Stimulated activated CD8-positive, alpha-beta memory T cell treated with anti-CD3 and anti-CD28 coated beads, Interleukin-4, amount 100 ng/mL, for 1 hour (primary cell): ENCODE measurements at regions not wholly inside any gene's neighbourhood (a gene's known extent, or its start where the extent isn't known, plus 50 kb on each side); places are given as distances from the start of the nearest gene placed in this dataset.

Experiments used
- DNase-seq, 2 donors: peaks; one replicate each; pipeline ENCODE4 v3.0.0-alpha.2; 2020; ENCODE audit warnings: low read depth in 2 of 2, low spot score in 1 of 2

DNA sequence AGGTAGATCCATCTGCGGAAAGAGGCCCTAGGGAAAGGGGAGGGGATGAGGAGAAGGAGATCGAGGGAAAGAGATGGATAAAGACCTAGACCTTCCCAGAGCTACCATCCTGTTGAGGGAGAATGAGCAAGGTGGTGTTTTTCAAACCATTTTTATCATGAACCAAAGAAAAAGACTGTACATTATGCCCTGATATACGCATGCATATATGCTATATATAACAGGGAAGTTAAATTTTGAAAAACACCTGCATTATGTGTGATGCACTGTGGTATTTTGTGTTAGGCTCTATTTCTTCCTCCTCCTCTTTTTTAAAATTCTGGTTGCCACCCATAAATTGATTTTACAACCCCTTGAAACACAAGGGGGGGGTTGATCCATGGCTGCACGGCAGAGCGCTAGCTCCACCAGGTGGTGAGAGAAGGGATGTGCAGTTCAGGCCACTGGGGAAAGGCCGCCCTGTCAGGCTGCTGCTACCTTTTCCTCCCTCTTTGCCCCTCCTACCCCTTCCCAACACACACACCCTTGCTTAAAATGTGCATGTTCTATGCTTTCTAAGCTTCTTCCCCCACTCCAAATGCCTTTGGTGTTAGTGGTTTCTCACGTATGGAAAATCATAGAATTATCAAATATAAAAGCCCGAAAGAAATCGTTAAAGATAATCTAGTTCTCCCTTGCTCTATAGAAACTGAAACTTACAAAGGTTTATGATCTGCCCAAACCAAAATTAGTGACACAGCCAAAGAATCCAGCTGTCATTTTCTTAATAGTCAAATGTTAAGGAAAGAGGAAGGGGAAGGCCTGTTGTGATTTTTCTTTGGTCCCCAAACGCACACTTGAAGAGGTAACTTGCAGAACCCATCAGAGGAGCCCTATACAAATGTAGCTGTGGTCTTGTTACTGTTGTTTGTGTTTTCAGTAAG lies 262.0 kb upstream of the UMPS start:
- DNase-seq, result no peak

DNA sequence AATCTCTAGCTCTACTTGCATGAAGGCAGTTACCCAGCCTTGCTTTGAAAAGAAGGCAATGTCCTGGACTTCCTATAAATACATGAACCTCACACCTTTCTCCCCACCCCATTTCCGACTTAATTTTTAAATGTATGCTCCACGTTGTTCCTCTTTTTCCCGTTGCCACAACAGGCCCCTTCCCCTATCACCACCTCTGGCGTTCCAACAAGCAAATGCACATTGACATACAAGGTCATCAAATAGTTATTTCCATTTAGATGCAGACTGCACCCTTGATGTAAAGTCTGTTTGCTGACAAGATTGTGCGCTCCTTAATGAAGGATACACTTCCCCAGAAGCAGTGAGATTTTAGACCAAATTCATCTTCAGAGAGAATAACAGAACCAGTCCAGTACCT lies 260.7 kb upstream of the UMPS start:
- no peak for DNase-seq

DNA sequence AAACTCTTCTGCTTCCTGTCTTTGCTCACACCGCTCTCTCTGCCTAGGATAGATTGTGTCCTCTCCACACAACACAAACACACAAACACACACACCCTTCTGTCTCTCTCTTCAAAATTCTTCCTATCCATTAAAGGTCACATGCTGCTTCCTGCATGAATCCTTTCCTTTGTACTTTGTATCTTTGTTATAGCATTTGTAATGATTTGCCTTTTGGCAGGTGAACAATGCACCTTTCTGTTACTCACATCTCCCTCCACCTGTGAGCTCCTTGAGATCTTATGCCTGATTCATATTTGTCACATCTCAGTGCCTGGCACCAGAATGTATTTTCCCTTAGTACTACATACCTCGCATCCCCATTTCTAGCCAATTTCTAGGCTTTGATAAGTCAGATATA lies 251.4 kb upstream of the UMPS start:
- DNase-seq, result no peak

DNA sequence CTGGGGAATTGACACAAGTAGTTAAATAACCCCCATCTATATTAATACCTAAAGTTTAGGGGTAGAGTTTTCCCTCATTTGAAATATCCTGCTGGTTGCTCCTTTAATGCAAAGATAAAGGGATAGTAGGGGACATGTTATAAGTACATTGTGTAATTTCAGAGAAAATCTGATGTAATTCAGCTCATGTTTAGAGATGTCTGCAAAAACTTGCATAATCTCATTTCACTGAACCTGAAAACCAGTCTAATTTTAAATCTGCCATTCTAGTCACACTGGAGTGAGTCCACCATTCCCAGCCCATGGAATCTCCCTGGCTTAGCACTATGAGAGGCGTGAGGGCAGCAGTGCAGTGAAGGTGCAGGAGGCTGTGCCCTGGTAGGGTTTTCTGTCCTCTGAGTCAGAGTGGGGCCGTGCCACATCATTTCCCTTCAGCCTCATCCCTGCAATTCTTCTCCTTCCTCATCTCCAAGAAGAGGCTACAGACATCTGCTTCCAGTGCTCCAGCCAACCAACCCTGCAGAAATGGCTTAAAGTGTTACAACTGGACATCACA lies 246.3 kb upstream of the UMPS start:
- DNase-seq, result no peak

DNA sequence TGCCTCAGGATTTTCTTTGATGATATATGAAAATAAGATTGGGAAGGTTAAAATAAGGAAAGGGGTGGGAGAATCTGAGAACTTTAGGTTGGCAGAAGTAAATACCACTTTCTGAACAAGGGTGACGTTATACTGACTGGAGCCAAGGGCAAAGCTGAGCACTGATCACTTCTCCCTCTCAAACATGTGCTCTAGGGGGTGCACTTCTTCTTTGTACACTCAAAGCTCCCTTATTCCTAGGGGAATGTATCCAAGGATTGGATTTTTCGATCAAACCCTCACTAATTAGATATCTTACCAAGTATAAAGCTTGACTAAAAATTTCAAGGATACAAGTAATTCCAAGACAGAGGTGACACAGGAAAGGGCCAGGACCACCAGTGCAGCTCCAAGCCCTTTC lies 243.9 kb upstream of the UMPS start:
- DNase-seq, result no peak

DNA sequence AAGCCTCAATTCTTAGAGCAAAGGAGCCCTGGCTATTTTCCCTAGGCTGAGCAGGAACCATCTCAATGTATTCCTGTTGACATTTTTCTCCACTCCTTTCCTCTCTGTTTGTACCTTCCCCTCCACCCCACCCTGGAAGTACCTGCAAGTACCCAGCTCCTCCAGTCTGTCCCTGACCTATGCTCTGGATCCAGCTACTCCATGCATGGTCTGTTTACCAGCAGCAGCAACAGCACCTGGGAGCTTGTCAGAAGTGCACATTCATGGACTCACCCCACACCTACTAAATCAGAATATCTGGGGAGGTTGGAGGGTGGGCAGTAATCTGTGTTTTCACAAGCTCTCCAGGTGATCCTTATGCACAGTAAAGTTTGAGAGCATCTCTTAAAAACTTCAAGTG lies 240.7 kb upstream of the UMPS start:
- DNase-seq, result no peak

DNA sequence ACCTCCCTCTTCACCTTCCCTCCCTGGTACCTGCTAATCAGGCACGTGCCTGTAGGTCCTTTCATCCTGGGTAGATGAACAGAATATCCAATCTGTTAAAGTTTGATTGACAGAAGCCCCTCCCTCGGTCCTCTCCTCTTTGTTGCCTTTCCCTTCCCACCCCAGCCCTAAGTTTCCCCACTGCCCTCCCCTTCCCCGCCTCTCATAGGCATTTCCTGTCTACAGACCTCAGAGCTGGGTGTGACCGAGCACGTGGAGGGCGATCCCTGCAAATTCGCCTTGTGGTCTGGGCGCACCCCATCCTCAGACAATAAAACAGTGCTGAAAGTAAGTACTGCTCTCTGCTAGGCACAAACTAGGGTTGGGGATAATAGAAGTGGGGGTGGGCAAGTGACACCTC lies 239.2 kb upstream of the UMPS start:
- no peak for DNase-seq

DNA sequence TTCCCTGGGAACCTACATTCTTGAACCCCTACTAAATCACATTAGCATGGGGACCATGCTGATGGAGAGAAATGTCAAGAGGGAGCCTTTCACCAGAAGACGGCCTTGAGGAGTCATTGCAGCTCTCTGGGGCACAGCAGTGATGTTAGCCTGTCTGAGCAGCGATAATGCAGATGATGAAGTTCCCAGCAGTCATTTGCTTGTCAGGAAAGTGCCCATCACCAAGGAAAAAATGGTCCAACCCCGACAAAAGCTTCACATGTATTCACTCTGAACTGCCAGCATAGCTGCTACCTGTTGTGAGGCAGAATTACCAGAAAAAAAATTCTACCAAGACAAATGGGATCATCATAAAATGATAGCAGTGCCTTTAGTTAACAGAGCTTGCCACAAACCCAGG lies 238.4 kb upstream of the UMPS start:
- no peak for DNase-seq

DNA sequence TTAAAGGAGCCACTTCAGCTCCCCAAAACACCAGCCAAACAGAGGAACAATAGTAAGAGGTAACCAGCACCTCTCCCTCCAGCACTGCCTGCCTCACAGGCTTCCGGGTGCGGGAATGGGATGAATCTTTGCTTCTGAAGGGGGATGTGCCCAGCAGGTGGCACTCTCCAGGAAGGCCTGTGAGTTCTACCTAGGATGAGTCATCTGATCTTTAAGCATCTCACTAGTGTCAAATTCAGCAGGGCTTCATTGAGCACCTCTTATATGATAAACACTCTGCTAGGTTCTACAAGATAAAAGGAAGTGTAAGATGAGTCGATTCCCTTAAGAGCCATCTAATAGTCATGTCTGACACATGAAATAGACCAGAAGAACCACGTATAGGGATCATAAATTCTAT lies 237.4 kb upstream of the UMPS start:
- DNase-seq, result no peak

DNA sequence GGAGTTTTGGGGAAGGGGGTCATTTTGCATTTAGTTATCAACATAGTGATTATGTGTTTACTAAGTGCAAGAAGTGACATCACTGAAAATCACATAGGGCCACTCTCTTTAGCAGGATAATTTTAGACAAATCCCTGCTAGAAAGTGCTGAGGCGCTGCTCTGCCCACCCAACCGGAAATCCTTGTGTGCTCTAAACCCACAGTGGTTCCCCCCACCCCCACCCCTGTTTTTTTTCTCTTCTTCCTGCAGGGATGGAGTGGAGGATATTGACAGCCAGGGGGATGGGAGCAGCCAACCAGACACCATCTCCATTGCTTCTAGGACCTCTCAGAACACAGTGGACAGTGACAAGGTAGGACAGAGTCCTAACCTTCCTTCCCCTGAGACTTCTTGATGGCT lies 234.2 kb upstream of the UMPS start:
- DNase-seq, result no peak

DNA sequence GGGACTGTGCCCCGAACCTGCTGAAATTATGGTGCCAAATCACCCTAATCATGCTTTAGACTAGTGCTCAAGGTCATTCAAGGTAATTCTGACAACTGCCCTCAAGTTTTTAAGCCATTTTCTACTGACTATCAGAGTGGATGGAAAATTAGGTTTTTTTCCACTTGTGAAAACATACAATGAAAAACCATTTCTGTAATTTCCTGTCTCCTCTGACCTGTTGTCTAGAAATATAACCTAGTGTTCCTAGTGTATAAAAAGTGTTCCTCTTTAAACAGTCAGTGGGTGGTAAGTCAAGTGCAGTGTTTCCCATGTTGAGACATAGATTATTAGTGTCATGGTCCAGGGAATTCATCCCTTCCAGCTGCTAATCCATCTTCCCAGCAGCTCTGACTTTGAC lies 232.8 kb upstream of the UMPS start:
- no peak for DNase-seq

DNA sequence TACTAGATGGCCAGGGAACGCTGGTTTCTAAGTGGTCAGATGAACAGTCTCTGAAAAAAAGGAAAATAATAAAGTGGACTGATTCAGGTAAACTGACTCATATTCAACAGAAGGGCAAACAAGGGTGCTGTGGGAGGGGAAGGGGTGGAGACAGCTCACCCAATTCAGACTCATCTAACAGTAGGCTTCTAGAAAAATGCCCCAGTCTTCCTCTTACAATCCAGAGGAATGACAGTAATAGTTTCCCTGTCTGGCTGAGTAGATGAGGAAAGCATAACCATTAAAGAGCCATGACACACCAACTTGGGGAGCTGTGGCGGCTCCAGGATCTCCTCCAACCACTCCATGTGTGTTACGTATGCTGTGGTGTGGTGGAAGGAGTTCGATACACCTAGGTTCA lies 231.4 kb upstream of the UMPS start:
- no peak for DNase-seq

DNA sequence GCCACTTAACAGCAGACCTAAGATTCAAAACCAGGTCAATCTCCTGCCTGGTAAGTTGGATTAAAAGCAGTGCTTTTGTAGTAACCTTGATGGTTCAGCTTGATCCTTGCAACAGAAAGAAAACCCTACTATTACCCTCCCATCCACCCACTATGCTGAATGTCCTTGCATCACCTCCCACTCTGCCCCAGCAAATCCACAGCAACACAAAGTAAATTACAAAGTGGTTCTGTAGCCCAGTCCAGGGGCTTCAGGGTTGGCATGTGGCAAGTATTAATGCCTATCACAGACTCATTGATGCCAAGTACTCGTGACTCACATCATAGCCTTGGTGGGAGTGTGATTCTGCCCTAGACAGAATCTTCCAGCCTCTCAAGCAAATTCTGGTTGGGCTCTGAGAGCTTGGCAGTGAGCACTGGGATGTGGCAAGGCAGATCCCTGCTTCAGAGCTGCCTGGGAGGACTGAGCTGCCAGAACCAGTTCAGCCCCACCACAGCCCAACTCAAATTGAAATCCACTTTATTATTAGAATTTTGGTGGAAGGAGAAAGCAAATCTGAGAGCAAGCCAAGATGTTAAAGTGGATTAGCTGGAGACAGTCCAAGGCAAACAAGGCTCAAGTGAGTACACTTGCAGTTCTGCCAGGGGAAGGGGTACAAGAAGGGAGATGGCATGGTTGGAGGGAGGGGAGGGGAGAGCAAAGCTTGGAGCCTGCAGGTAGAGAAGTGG lies 225.8 kb upstream of the UMPS start:
- DNase-seq, result no peak

DNA sequence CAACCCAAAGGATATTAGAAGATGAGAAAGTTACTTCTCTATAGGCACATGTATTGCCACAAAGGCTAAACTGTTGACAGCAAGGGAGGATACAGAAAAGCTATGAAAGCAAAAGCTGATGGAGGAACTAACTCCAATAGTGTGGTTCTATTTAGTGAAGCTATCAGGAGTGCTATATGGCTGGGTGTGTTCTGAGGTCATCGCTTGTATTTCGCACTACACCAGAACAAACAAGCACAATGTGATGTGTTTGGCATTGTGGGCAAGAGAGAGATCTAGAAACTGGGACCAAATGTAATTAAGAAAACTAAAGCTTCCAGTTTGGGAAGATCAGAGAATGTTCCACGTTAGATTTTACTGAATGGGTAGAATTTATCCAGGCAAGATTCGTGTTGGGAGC lies 220.4 kb upstream of the UMPS start:
- DNase-seq, result no peak

DNA sequence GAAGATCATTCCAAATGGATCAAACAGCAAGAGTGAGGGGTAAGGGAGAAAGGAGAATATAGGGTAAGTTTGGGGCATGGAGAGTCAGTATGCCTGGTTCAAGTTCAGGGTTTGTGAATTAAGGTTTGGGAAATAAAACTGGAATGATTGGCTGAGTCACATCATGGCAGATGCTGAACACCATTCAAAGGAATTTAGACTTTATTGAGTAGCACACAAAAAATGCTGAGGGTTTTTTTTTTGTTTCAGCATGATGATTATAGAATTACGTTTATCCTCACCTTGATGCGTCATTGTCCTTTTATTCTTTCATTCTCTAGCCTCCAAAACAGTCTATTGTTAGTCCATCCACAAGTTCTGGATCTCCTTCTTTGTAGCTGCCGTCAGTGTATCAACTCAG lies 220.0 kb upstream of the UMPS start:
- DNase-seq, result no peak

DNA sequence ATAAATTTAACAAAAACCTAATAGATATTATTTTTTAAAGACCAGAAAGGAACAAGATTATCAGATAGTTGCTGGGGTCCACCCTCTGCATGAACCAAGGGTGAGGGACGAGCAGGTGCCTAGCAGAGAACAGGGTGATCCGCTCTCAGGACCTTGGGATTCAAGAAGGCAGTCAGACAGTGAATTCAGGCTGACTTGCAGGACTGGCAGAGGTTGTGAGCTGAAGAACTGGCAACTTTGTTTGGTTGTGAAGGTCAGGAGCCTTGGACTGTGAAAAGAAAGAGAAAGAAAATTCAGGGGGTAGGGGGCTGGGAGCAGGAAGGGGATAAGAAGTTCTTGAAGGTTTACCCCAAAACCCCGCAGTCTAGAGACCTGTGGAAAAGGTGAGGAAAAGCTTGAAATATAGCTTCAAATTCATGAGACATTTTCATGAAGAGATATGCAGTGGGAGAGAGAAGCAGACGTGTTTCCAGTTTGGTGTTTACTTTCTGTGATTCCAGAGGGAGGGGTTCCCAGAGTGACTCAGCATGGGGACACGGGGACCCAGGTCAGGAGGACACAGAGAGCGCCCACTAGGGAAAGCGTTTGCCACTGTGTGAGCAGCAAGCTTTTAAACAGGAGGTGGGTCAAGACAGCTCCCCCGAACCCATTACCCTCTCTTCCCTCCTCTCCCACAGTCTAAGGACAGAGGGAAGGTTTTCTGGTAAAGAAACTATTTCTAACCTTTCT lies 217.2 kb upstream of the UMPS start:
- no peak for DNase-seq

DNA sequence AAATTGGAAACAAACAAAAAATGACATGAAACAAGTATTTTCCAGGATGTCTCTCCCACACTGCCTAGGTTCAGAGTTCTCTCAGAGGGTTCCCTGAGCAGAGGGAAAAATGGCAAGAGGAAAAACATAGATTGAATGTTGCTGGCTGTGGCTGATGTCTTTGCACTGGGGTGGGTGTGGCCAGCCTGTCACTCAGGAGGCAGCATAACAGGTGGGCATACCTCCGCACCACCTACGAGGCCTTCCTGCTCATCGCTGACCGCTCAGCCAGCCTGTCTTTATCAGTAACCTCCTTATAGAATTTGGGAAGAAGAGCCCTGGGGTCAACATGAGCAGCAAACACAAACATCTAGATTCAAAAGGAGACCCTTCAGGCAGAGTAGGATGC lies 216.6 kb upstream of the UMPS start:
- no peak for DNase-seq

DNA sequence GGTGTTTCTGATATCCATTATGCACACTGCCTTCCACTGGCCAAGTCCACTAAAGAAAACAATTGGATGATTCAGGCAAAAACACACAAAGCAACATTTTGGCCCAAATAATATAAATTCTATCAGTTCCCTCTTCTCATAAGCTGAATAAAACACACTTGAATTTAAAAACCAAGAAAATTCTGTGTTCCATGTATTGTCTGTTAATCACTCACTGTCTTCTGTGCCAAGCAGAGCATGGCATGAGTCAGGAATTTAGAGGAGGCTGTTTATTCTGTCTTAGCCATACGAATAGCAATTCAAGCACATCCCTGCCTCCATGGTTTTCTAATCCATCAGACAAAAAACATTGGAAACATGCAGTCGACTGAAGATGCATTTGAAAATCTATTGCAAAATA lies 215.6 kb upstream of the UMPS start:
- DNase-seq, result no peak

DNA sequence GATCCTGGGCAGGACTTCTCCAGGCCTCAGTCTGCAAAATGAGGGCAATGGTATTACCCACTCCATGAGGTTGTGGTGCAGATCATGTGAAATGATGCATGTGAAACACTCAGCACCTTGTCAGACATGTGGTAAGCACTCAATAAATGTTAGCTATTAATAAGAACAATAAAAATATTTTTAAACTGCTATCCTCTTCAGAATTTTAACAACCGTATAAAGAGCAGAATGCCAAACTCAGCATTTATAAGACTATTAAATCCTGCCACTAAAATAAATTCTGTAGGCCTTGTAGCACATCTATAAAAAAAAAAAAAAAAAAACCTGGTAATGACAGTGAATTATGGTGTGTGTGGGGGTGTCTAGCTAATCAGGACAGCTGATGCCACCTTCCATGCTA lies 213.9 kb upstream of the UMPS start:
- no peak for DNase-seq

DNA sequence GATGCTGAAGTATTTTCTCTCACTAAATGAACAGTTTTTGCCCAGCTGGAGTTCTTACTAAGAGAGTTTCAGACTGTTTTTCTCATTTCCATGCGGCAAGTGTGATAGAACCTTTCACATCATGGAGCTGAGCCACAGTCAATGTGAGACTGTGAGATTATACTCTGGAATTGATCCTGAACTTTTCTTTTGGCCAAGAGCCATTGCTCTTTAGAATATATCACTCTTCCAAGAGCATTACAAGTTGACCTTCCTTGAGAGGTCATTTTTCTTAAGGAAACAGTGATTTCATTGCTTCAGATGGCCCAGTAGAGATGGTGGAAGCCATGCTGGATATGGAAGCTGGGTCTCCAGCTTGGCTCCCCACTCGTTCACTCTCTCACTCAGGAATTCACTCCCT lies 212.9 kb upstream of the UMPS start:
- DNase-seq, result no peak

DNA sequence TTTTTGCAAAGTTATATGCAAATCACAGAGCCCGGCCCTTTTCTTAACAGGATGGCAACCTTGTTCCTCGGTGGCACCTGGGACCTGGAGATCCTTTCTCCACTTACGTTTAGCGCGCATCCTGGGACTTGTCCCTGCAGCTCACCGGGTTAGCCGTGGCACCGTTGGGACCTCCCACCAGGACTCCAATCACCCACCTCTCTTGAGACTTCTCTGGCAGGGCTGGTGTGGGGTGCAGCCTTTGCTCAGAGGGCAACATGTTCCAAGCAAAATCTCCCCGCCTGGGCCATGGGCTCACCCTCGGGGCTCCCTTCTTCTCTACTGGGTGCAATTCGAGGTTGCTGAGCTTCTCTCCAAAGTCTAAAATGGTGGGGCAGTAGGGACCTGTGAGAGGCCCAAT lies 211.9 kb upstream of the UMPS start:
- no peak for DNase-seq
